HG03442 (cell line): ENCODE measurements at regions not wholly inside any gene's neighbourhood (a gene's known extent, or its start where the extent isn't known, plus 50 kb on each side); places are given as distances from the start of the nearest gene placed in this dataset.

ENCODE experiments used
- ATAC-seq: cut with Tn5 transposase; IDR thresholded peaks from one replicate; pipeline ENCODE4 v1.9.1; 2021; ENCODE audit warnings: mild to moderate bottlenecking, moderate library complexity; ENCODE audit not compliant: unreplicated experiment

DNA sequence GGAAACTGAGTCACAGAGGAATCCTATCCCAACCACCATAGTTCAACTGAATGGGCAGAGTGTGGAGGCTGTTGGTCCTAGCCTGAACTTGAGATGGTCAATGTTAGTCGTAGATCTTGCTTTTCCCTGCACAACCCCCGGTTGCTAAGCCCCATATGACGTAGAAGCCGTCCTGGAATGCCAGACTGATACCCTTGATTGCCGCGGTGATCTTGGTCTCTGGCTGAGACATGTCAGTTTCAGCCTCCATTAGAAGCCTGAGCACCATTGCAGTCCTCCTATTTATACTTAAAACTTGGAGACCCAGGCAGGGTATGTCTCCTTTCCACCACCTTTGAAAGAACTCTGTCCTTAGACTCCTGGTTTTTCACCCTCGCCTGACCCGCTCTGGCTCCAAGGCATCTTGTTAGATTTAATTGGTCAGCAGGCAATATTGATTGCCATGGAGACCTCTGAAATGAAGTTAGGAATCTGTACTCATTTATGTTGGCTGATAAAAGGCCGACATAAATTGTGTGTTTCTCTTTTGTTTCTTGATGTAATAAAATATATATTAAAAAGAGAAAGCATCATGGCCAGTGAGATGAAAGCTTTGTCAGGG, 53.4 kb downstream of the RPLP1 start:
- no peak for ATAC-seq

DNA sequence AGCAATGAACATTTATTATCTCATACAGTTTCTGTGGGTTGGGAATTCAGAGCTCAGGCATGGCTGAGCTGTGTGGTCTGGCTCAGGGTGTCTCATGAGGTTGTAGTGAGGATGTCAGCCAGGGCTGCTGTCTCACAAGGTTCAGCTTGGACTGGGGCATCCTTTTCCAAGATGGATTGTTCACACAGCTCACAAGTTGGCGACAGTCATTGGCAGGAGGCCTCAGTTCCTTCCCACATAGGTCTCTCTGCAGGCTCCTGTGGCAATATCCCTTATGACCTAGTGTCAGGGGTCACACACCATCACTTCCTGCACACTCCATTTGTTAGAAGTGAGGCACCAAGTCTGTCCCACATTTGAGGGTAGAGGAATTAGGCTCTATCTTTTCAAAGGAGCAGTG, 56.0 kb downstream of the RPLP1 start:
- ATAC-seq: no peak

DNA sequence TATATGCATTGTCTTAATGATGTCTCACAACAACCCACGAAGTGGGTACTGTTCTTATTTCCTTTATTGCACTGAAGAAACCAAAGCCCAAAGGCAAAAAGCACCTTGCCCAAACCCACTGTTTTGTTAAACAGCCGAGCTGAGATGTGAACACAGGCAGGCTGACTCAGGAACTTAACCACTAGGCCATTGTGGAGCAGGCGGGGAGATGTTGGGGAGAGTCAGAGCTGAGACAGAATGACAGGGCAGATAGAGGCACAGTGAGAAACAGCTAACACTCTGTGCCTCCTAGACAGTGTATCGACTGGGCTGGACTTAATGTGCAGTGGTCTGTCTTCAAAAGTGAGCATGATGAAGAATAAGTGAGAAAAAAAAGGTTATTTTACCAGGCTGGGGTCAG, 56.5 kb downstream of the RPLP1 start:
- no peak for ATAC-seq

DNA sequence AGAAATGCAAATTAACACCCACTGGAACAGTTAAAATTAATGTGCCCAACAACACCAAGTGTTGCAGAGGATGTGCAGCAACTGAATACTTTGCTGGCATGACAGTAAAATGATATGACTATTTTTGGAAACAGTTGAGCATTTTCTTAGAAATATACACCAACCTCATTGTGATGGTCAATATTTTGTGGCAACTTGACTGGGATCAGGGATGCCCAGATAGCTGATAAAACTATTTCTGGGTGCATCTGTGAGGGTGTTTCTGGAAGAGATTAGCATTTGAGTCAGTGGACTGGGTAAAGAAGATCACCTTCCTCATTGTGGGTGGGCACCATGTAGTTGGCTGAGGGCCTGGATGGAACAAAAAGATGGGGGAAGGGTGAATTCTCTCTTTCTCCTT, 57.9 kb downstream of the RPLP1 start:
- no peak for ATAC-seq

DNA sequence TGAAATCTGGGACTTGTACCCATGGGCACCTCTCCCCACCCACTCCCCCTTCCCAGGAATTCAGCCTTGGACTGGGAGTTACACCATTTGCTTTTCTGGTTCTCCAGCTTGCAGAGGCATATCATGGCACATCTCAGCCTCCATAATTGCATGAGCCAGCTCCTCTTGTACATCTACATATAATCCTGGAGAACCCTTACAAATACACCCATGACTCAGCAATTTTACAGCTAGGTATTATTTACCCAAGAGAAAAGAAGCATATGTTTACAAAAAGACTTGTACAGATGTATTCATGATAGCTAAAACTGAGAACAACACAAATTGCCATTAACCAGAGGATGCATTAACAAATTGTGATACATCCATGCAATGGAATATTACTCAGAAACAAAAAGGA, 58.4 kb downstream of the RPLP1 start:
- no peak for ATAC-seq

DNA sequence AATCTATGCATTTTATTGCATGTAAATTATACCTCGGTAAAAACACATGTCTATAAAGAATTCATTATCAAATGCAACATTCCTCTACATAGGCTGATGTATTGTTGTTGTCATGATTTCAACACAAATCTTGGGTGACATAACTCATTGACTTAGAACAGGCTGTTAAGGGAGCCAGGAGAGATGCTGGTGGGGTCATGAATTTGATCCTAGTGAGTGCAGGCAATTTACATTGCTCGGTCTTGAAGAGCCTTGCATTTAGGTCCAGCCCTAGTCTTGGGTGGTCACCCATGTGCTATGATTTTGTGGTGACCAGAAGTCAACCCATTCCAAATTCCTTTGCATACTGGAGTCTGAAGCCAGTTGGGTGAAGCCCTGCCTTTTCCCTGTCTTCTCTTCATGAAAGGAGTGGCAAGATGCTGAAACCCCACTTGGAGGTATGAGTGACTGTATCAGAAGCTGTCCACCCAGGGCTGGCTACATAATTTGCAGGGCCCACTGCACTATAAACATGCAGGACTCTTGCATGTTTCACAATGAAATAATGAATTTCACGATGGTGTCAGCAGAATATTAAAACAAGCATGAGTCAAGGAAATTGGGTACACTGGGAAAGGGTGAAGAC, 59.2 kb downstream of the RPLP1 start:
- no peak for ATAC-seq

DNA sequence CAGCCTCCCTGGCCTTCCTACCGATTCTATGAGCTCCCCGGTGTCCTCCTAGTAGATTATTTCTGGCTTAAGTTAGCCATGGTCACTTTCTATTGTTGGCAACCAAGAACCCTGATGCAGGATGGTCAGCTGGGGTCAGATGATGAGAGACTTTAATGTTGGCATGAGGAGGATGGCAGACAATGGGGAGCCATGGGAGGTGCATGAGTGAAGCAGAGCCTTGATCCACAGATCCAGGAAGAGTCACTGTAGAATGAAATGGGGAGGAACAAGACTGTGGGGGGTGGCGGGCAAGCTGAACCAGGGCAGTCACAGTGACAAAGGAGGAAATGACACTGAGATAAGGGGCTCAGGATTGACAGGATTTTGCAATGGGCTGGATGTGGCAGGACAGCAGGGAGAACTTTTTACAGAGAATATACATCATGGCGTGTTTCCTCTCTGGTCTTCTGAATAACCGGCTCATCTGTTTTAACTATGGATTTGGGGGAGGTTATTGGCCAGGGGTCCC, 60.9 kb downstream of the RPLP1 start:
- no peak for ATAC-seq

DNA sequence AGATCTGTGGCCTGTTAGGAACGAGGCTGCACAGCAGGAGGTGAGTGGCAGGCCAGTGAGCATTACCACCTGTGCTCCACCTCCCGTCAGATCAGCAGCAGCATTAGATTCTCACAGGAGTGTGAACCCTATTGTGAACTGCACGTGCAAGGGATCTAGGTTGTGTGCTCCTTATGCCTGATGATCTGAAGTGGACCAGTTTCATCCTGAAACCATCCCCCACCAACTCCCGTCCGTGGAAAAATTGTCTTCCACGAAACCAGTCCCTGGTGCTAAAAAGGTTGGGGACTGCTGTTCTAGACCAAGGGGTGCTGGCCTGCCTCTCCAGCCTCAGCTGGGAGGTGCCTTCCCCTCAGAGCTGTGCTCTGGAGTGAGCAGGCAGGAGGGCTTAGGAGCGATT, 61.4 kb downstream of the RPLP1 start:
- no peak for ATAC-seq

DNA sequence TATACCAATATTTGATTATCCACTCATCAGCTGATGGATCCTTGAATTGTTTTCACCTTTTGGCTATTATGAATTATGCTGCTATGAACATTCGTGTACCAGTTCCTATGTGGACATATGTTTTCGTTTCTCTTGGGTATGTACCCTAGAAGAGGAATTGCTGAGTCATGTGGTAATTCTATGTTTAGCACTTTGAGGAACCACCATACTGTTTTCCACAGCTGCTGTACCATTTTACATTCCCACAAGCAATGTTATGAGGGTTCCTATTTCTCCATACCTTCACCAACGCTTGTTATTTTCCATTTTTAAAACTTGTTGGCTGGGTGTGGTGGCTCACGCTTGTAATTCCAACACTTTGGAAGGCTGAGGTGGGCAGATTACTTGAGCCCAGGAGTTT, 62.9 kb downstream of the RPLP1 start:
- no peak for ATAC-seq

DNA sequence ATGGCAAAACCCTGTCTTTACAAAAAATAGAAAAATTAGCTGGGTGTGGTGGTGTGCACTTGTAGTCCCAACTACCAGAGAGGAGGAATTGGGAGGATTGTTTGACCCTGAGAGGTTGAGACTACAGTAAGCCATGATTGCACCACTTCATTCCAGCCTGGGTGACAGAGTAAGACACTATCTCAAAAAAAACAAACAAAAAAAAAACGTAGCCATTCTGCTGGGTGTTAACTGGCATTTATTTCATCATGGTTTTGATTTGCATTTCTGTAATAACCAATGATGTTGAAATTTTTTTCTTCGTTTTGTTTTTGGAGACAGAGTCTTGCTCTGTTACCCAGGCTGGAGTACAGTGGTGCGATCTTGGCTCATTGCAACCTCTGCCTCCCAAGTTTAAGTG, 63.3 kb downstream of the RPLP1 start:
- no peak for ATAC-seq

DNA sequence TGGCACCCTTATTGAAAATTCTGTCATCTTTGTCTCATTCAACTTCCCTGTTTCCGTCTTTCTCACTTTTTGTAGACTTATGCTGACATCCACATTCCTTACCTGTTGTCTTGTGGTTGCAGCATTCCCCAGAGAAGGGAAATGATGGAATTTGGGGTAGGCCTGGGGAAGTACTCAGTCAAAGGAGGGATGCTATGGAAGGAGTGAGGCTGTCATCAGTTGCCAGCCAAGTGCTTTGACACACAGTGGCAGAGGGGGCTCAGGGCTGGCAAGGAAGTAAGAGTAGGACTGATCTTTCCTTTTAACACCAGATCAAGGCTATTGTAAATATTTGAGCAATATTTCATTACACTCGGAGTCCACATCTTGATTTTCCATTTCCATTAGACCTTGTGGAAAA, 64.4 kb downstream of the RPLP1 start:
- no peak for ATAC-seq

DNA sequence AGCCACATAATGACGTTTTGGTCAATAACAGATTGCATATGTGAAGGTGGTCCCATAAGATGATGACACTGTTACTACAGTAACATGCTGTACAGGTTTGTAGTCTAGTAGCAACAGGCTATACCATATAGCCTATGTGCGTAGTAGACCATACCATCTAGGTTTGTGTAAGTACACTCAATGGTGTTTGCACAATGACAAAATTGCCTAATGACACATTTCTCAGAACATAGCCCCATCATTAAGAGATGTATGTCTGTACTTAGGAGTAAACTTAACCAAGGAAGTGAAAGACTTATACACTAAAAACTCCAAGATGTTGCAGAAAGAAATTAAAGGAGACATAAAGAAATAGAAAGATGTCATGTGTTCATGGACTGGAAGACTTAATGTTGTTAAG, 66.2 kb downstream of the RPLP1 start:
- ATAC-seq: no peak

DNA sequence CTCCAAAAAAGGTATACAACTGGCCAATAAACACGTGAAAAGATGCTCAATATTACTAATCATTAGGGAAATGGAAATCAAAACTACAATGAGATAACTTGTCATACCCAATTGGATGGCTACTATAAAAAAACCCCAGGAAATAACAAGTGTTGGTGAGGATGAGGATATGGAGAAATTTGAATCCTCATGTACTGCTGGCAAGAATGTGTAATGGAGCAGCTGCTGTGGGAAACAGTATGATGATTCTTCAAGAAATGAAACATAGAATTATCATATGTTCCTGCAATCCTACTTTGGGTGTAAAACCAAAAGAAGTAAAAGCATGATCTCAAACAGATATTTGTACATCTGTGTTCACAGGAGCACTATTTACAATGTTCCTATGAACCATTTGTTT, 67.4 kb downstream of the RPLP1 start:
- ATAC-seq: no peak

DNA sequence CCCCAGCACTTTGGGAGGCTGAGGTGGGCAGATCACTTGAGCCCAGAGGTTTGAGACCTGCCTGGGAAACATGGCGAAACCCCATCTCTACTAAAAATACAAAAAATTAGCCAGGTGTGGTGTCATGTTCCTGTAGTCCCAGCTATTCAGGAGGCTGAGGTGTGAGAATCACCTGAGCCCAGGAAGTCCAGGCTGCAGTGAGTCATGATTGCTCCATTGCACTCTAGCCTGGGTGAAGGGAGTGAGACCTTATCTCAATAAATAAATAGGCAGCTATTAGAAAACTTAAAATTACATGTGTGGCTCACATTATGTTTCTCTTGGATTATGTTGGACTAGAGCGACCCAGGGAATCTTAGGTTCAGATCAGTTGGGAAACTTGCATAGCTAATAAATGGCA, 69.7 kb downstream of the RPLP1 start:
- no peak for ATAC-seq

DNA sequence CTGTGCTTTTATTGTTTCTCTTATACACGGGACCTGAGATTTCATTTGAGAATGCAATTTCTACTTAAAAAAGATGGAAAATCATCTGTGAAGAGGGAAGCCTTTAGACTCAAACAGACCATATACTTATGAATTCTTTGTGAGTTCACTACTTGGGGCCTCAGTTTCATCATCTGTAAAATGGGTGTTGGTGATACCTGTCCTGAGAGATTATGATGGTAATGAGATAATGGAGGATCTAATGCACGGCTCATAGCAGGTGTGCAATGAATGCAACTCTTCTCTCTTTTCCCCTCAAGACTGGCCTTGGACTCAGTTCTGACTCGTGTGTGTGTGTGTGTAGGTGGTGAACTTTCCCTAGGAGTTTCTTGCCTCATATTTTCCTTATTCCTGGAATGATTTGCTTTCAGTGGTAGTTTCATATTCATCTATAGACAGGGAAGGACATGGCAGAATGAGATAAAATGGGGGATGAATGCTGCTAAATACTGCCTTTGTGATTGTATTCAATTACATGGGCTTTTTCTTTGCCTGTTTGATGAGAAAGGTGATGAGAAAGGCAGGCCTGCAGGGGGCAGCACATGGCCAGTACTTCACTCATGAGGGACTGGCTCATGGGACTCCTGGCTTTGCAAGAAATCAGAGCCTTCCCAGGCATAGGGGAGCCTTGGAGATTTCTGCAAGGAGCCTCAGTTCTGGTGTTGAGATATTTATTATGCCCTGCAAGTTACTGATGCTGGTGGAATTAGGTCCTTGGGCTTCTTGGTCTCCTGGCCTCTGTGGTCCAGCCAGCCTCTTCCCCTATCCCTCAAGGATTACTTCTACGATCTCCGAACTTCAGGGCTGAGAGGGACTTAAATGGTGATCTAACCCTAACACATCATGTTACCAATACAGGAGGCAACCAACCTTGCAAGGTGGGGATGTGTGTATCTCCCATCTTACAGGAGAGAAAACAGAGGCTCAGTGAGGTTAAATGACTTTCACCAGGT, 70.7 kb downstream of the RPLP1 start:
- no peak for ATAC-seq

DNA sequence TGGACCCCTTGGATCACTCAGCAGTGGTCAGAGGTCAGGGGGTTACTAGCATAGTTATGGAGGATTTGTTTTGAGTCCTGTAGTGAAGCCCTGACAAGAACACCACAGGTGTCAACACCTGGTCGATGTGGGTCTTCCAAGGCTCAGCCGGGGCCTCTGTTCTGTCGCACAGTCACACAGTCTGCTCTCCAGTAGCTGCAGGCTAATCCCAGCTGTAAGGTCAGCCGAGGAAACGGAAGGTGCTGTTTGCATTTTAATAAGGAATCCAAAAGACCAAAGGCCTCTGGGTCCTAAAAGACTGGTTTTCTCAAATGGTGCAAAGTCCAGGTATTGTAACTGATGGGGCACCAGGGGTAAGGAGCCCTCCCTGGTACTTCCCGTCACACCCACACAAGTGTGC, 71.7 kb downstream of the RPLP1 start:
- ATAC-seq: no peak

DNA sequence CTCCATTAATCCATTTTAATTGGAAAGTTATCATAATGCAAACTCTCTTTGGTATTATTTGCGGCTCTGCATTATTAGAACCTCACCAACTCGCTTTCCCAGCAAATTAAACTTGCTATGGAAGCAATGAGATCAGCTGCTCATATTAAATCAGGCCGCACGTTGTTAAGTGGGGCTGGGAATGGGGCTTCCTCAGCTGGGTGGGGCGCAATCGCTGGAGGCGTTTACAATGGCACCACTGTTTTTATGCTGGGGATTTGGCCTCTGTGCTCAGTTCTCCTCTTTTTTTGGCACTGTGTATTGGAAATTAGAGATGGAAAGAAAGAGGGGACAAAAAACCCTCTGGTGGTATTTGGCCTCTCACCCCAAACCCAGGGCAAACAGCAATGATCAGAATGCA, 72.2 kb downstream of the RPLP1 start:
- no peak for ATAC-seq

DNA sequence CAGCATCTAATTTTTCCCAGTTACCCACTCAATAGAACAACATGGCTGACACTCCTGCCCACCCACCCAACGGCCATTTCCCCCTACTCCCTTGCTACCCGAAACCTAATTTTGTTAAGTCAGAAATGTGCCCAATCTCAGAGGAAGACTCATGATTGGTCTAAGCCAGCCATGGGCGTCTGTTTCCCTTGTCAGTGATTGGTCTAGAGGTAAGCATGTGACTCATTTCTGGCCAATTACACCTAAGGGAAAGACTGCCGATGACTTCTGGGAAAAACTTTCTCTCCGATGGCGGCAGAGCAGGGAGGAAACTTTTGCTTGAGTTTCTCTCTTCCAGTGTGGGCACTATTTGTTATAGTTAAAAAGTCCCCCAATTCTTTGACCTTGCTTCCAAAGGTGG, 72.9 kb downstream of the RPLP1 start:
- ATAC-seq: no peak

DNA sequence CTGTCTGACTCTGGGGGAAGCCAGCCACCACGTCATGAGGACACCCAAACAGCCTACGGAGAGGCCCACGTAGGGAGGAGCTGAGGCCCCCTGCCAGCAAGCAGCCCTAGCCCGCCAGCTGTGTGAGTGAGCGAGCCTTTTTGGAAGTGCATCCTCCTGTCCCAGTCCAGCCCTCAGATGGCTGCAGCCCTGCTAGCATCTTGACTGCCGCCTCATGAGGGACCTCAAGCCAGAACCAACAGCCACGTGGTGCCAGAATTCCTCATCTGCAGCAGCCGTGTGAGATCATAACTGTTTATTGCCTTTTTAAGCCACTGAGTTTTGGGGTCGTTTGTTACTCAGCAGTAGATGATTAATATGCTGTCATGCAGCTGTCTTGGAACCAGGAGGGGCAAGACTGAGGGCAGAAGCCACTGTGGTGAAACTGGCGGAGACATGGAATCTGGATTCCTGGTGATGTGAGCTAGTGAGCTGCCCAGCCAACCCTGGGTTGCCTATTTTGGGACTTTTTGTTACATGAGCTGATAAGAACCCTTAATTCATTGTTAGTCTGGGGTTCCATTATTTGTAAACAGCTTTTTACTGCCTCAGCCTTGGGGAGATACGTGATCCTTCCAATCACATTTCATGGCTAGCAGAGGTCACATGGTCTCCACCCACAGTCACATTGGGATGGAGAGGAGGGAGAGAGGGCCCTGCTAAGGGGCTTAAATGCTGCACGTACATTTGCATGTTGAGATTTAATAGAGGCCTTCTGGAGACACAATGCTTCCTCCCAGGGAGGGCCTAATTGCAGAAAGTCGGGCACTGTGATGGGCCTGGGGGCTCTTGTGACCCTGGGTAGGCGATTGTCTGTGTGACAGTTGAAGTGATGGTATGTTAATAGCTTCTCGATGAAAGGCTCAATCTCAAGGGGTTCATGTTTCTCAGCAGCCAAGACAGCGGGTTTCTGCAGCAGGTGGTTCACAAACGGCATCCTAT, 73.8 kb downstream of the RPLP1 start:
- no peak for ATAC-seq

DNA sequence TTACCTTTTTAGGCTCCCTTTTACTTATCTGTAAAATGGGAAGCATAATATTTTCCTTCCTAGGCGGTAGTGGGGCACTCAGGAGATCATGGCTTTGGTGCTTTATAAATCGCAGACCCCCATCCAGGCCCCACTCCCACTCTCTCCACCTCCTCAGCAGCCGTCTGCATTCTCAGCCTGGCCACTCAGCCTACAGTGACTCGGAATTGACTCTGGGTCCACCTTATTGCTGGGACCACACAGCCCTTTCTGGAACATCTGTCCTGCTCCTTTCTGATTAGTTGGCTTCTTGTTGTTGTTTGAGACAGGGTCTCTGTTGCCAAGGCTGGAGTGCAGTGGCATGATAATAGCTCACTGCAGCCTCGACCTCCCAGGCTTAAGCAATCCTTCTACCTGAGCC, 76.5 kb downstream of the RPLP1 start:
- ATAC-seq: no peak
